Astrocyte (in vitro differentiated cells and primary cell): ENCODE measurements at regions not wholly inside any gene's neighbourhood (a gene's known extent, or its start where the extent isn't known, plus 50 kb on each side); places are given as distances from the start of the nearest gene placed in this dataset.

Source experiments
- DNase-seq: peaks from one replicate; pipeline ENCODE4 v3.0.0-alpha.2; 2010; ENCODE audit warnings: low read depth
- FAIRE-seq: peaks from 2 replicates; lab custom pipeline; 2011; peaks lifted over from hg19 to GRCh38; lab: Jason Lieb, UNC
- H2AFZ ChIP-seq: 2 replicates; pipeline ENCODE4 v1.6.0; 2012; ENCODE audit warnings: low read depth, low read length, inconsistent platforms
- H3K27ac ChIP-seq: 2 replicates; pipeline ENCODE4 v1.5.1; 2011; ENCODE audit warnings: low read depth, low read length, inconsistent platforms
- H3K27me3 ChIP-seq: 2 replicates; pipeline ENCODE4 v1.6.0; 2011; ENCODE audit warnings: low read length, inconsistent platforms; ENCODE audit not compliant: insufficient read depth
- H3K36me3 ChIP-seq: 2 replicates; pipeline ENCODE4 v1.5.1; 2011; ENCODE audit warnings: low read length, inconsistent platforms; ENCODE audit not compliant: insufficient read depth
- H3K4me1 ChIP-seq: 2 replicates; pipeline ENCODE4 v1.5.1; 2011; ENCODE audit warnings: low read length, inconsistent platforms; ENCODE audit not compliant: insufficient read depth
- H3K4me2 ChIP-seq: 2 replicates; pipeline ENCODE4 v1.6.0; 2012; ENCODE audit warnings: low read length, inconsistent platforms
- H3K4me3 ChIP-seq: 2 replicates; pipeline ENCODE4 v1.5.1; 2011; ENCODE audit warnings: low read depth, mild to moderate bottlenecking, low read length, inconsistent platforms; ENCODE audit not compliant: insufficient read depth
- H3K79me2 ChIP-seq: 2 replicates; pipeline ENCODE4 v1.6.0; 2012; ENCODE audit warnings: mild to moderate bottlenecking, low read length, inconsistent platforms; ENCODE audit not compliant: insufficient read depth
- H3K9ac ChIP-seq: 2 replicates; pipeline ENCODE4 v1.6.0; 2012; ENCODE audit warnings: mild to moderate bottlenecking, low read length, inconsistent platforms
- H3K9me3 ChIP-seq: 2 replicates; pipeline ENCODE4 v1.5.1; 2012; ENCODE audit warnings: low read depth, mild to moderate bottlenecking, low read length, inconsistent platforms; ENCODE audit not compliant: insufficient read depth
- H4K20me1 ChIP-seq: 2 replicates; pipeline ENCODE4 v1.6.0; 2012; ENCODE audit warnings: low read length, inconsistent platforms; ENCODE audit not compliant: insufficient read depth
- H3K27ac Mint-ChIP-seq: one replicate; pipeline ENCODE4 v1.8.0; 2021; ENCODE audit warnings: mild to moderate bottlenecking, mixed read lengths; ENCODE audit not compliant: unreplicated experiment
- H3K27me3 Mint-ChIP-seq: one replicate; pipeline ENCODE4 v1.8.0; 2021; ENCODE audit warnings: low read depth, mixed read lengths; ENCODE audit not compliant: unreplicated experiment
- H3K36me3 Mint-ChIP-seq: one replicate; pipeline ENCODE4 v1.8.0; 2021; ENCODE audit warnings: low read depth, mixed read lengths; ENCODE audit not compliant: unreplicated experiment
- H3K4me1 Mint-ChIP-seq: one replicate; pipeline ENCODE4 v1.8.0; 2021; ENCODE audit warnings: low read depth, mixed read lengths; ENCODE audit not compliant: unreplicated experiment
- H3K4me3 Mint-ChIP-seq: one replicate; pipeline ENCODE4 v1.8.0; 2021; ENCODE audit warnings: mild to moderate bottlenecking, moderate library complexity, mixed read lengths; ENCODE audit not compliant: unreplicated experiment
- H3K9me3 Mint-ChIP-seq: one replicate; pipeline ENCODE4 v1.8.0; 2021; ENCODE audit warnings: mild to moderate bottlenecking, mixed read lengths; ENCODE audit not compliant: unreplicated experiment
- EZH2 ChIP-seq: IDR thresholded peaks from 2 replicates; pipeline ENCODE4 v1.6.1; 2012; ENCODE audit warnings: mild to moderate bottlenecking, low read length, inconsistent platforms; ENCODE audit not compliant: insufficient read depth
- TF ChIP-seq, protein P1 (sequence below): IDR thresholded peaks from 2 replicates; pipeline ENCODE4 v1.5.1; 2011; ENCODE audit warnings: low read depth, mild to moderate bottlenecking, inconsistent platforms, low read length, moderate library complexity; ENCODE audit not compliant: insufficient read depth

DNA sequence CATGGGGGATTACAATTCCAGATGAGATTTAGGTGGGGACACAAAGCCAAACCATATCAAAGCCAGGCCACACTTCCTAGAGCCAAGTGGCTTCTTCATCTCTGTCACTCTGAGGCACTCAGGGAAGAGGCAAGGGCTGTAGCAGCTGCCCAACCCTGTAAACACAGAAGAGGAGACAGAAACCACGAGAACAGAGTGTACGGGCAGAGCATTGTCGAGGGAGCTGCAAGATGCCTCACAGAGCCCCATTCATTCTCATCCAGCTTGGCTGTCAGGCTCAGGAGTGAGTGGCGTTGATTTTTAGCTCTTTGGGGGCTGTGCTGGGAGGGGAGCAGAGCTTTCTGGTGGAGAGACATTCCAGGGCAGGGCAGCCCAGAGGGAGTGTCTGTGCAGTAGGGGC, 117.2 kb upstream of the SALL1 start:
- Histone ChIP-seq H3K27ac (no peak overlapping the region), H2AFZ (no peak overlapping the region), H3K9me3 (no peaks in the 10 kb centered on the region), H3K79me2 (no peaks in the 10 kb centered on the region), H3K4me3 (no peak overlapping the region), H3K27me3 (no peaks in the 10 kb centered on the region), H4K20me1 (no peaks in the 10 kb centered on the region), H3K4me2 (no peak overlapping the region), H3K9ac (no peak overlapping the region), H3K36me3 (no peaks in the 10 kb centered on the region), H3K4me1 (no peaks in the 10 kb centered on the region)
- Mint-ChIP-seq H3K4me1 (no peaks in the 10 kb centered on the region), H3K36me3 (no peaks in the 10 kb centered on the region), H3K4me3 (no peak overlapping the region), H3K27ac (no peak overlapping the region), H3K9me3 (peaks cover 4% of the 10 kb centered on the region), H3K27me3 (peaks cover 5% of the 10 kb centered on the region)
- no peak for DNase-seq
- FAIRE-seq: no peak
- TF ChIP-seq EZH2: no peak

- Histone ChIP-seq H3K27ac (no peak overlapping the region), H3K4me1 (no peaks in the 10 kb centered on the region), H2AFZ (no peak overlapping the region), H3K36me3 (no peaks in the 10 kb centered on the region), H4K20me1 (no peaks in the 10 kb centered on the region), H3K4me2 (no peak overlapping the region), H3K4me3 (no peak overlapping the region), H3K9ac (no peak overlapping the region), H3K79me2 (no peaks in the 10 kb centered on the region), H3K9me3 (no peaks in the 10 kb centered on the region), H3K27me3 (no peaks in the 10 kb centered on the region)
- no peak for TF ChIP-seq EZH2
- TF ChIP-seq, protein P1, sequence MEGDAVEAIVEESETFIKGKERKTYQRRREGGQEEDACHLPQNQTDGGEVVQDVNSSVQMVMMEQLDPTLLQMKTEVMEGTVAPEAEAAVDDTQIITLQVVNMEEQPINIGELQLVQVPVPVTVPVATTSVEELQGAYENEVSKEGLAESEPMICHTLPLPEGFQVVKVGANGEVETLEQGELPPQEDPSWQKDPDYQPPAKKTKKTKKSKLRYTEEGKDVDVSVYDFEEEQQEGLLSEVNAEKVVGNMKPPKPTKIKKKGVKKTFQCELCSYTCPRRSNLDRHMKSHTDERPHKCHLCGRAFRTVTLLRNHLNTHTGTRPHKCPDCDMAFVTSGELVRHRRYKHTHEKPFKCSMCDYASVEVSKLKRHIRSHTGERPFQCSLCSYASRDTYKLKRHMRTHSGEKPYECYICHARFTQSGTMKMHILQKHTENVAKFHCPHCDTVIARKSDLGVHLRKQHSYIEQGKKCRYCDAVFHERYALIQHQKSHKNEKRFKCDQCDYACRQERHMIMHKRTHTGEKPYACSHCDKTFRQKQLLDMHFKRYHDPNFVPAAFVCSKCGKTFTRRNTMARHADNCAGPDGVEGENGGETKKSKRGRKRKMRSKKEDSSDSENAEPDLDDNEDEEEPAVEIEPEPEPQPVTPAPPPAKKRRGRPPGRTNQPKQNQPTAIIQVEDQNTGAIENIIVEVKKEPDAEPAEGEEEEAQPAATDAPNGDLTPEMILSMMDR: no peak
- H3K4me1 Mint-ChIP-seq: no peaks in the 10 kb centered on the region
- no peak overlapping the region for H3K27ac Mint-ChIP-seq
- DNase-seq (no peak), FAIRE-seq (no peak)
- H3K36me3 Mint-ChIP-seq: no peaks in the 10 kb centered on the region
- no peak overlapping the region for H3K4me3 Mint-ChIP-seq
- H3K9me3 Mint-ChIP-seq: peaks cover 3% of the 10 kb centered on the region
- peaks cover 5% of the 10 kb centered on the region for H3K27me3 Mint-ChIP-seq
Measured at GRCh38 chr16:51267681-51268080, 116.6 kb upstream of the SALL1 start.

DNA sequence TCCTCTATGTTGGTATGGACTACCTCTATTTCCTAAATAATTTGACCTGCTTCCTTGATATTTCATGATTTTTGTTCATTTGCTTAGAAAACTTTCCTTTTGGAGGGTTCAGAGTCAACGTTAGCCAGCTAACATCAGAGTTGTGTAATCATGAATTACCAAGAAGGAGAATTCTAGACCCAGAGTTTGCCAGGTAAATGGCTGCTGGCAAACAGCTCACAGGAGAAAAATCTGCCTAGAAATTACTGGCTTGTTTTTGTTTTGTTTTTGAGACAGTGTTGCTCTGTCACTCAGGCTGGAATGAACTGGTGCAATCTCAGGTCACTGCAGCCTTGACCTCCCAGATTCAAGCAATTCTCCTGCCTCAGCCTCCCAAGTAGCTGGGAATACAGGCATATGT, 111.4 kb upstream of the SALL1 start:
- no peaks in the 10 kb centered on the region for H3K36me3 Mint-ChIP-seq
- H3K27ac Mint-ChIP-seq: no peak overlapping the region
- Histone ChIP-seq H3K36me3 (no peaks in the 10 kb centered on the region), H3K4me2 (no peak overlapping the region), H3K79me2 (no peaks in the 10 kb centered on the region), H3K4me3 (no peak overlapping the region), H3K4me1 (no peaks in the 10 kb centered on the region), H3K9me3 (peaks cover 4% of the 10 kb centered on the region), H3K27me3 (no peaks in the 10 kb centered on the region), H3K27ac (no peak overlapping the region), H3K9ac (no peak overlapping the region), H2AFZ (no peak overlapping the region), H4K20me1 (no peaks in the 10 kb centered on the region)
- FAIRE-seq (no peak), DNase-seq (no peak)
- peaks cover 2% of the 10 kb centered on the region for H3K27me3 Mint-ChIP-seq
- no peak for TF ChIP-seq EZH2
- TF ChIP-seq, protein P1: no peak
- no peaks in the 10 kb centered on the region for H3K4me1 Mint-ChIP-seq
- H3K4me3 Mint-ChIP-seq: no peak overlapping the region
- peaks cover 3% of the 10 kb centered on the region for H3K9me3 Mint-ChIP-seq
